Fibroblast of pulmonary artery (primary cell): ENCODE measurements at regions not wholly inside any gene's neighbourhood (a gene's known extent, or its start where the extent isn't known, plus 50 kb on each side); places are given as distances from the start of the nearest gene placed in this dataset.
"Not testable (repeated sequence)": the region's sequence is repeated elsewhere in the genome, so short reads cannot be mapped to it uniquely, and the experiment has no call there.

Source experiments
- DNase-seq: peaks from one replicate; pipeline ENCODE4 v3.0.0-alpha.2; 2010; ENCODE audit warnings: low read depth
- H3K4me3 ChIP-seq: replicated peaks from 2 replicates; pipeline ENCODE4 v1.5.1; 2011; ENCODE audit warnings: low read depth, mild to moderate bottlenecking, control low read depth, low read length, moderate library complexity
- TF ChIP-seq, protein P1 (sequence below): IDR thresholded peaks from 2 replicates; pipeline ENCODE4 v1.5.1; 2011; ENCODE audit warnings: mild to moderate bottlenecking, control low read depth, low read length, inconsistent platforms; ENCODE audit errors: missing control alignments

DNA sequence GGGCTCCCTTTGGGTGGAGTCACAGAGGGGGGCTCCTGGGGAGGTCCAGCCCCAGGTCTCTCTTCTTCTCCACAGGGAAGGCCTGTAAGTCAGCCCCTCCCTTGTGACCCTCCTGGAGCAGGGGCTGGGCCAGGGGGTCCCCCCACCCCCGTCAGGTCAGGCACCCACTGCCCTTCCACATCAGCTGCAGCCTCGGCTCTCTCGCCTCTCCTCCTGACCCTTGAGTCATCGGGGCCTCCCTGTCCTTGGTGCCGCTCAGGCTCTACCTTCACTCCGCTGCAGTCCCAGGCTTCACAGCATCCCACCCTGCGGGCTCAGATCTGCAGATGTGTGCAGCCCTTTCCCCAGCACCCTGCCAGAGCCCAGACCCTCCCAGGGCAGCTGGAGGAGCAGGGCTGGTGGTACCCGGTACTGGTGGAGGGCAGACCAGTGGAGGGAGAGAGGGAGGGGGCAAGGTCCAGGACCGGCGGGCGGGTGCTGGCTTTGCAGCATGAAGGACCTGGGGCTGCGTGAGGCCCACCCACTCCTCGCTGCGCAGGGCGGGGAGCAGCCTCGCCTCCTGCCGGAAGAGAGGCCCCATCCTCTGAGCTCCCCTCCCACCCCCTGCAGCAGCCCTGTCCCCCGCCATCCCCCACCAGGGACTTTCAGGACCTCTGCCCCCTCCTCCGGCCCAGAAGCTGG lies 117.1 kb downstream of the FAM53A start:
- H3K4me3 ChIP-seq: no peak overlapping the region
- DNase-seq: no peak
- TF ChIP-seq, protein P1, sequence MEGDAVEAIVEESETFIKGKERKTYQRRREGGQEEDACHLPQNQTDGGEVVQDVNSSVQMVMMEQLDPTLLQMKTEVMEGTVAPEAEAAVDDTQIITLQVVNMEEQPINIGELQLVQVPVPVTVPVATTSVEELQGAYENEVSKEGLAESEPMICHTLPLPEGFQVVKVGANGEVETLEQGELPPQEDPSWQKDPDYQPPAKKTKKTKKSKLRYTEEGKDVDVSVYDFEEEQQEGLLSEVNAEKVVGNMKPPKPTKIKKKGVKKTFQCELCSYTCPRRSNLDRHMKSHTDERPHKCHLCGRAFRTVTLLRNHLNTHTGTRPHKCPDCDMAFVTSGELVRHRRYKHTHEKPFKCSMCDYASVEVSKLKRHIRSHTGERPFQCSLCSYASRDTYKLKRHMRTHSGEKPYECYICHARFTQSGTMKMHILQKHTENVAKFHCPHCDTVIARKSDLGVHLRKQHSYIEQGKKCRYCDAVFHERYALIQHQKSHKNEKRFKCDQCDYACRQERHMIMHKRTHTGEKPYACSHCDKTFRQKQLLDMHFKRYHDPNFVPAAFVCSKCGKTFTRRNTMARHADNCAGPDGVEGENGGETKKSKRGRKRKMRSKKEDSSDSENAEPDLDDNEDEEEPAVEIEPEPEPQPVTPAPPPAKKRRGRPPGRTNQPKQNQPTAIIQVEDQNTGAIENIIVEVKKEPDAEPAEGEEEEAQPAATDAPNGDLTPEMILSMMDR: no peak

DNA sequence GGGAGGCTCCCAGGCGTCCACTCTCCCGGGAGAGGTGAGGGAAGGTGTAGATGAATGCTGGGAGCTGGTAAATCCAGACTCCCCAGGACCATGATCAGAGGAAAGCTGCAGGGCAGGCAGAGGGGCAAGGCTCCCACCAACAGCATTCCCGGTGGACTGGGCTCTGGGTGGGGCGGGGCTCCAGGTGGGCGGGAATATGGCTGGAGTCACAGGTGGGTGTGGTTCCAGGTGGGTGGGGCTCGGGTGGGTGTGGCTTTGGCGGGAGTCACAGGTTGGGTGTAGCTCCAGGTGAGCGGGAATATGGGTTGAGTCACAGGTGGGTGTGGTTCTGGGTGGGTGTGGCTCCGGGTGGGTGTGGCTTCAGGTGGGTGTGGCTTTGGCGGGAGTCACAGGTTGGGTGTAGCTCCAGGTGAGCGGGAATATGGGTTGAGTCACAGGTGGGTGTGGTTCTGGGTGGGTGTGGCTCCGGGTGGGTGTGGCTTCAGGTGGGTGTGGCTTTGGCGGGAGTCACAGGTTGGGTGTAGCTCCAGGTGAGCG lies 117.7 kb downstream of the FAM53A start:
- not testable (repeated sequence) for H3K4me3 ChIP-seq, DNase-seq

DNA sequence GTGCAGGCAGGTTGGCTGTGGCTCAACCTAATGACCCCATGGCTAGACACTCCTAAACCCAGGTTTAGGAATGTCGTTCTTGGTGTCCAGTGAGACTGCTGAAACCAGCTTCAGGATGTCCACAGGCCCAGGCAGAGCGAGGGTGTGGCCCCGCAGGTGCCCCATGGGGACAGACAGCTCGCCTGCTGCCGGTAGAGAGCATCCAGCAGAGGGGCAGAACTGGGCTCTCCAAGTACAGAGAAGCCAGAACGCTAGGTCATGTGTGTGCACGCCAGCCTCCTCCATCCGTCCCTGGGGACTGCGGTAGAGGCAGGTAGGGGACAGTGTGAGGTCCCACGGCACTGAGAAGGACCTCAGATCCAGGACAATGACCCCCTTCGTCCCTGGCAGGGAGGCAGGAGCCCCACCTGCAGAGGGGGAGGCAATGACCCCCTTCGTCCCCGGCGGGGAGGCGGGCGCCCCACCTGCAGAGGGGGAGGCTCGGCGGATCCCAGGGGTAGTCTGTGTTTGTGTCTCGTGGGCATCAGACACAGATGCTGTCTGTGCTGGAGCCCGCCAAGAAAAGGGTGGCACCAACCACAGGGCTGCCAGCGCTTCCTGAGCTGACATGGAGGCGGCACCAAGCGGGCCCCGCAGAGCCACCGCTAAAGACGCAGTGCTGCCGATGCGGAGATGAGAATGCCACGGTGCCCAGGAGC lies 118.4 kb downstream of the FAM53A start:
- TF ChIP-seq, protein P1: no peak
- H3K4me3 ChIP-seq: no peak overlapping the region
- no peak for DNase-seq

DNA sequence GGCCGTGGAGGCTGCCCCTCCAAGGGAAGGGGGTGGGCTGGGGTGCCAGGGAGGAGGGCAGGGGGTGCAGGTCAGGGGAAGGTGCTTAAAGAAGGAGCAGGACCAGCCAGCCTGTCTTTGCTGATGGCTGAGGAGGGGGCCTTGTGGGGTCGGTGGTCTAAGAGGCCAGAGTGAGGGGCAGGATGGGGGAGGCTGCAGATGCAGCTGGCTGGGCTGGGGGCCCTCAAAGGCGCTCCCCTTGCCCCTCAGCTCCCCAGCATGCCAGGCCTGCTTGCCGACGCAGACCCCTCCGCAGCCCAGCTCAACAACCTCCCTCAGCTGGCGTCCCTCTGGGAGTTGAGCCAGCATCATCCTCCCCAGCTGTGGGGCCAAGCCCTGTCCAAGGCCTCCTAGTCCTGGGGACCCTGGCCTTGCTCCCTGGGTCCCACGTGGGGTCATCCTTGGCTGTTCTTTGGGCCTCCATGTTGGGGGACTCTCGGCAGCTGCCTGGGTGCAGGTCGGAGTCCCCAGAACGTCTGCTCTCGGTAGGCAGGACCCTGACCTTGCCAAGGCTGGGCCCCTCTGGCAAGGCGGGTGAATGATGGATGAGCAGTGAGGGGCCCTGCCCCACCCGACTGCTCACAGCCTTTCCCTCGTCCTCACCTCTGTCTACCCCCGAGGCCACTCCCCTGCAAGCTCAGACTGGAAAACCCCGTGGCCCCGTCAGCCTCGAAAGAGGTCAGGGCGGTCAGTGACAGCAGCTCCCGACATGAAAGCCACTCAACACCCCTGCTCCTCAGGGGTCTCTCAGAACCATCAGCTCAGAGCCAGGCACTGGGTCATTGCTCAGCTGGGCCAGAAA lies 119.4 kb downstream of the FAM53A start:
- TF ChIP-seq, protein P1: no peak
- no peak overlapping the region for H3K4me3 ChIP-seq
- DNase-seq: no peak

DNA sequence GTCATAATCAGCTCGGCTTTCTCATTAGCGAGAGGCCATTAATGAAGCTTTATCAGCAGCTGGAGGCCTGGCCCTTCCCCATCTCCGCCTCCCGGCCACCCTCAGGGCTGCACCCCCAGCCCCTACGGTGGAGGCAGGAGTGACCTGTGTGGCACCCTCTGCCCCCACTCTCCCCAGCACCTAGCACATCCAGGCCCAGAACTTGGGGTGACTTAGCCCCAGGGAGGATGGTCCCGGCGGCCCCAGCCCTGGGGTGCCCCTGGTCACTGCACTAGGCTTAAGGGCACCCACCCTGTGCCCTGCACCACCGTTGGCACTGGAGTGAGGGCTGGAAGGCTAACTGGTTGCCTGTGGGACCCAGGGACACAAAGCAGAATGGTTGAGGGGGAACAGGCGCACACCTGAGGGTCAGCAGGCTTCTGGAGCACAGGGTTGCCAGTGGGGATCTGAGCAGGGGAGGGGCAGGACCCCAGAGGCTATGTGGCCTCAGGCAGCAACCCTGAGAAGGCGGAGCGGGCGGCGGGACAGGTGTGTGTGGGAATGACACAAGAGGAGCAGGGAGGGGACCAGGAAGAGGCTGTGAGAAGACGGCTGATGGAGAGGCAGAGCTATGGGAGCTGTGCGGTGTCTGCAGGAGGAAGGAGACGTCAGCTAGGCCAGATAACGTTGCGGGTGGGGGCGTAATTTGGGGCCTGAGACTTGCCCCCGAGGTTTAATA lies 120.2 kb downstream of the FAM53A start:
- H3K4me3 ChIP-seq: no peak overlapping the region
- TF ChIP-seq, protein P1: no peak
- no peak for DNase-seq

DNA sequence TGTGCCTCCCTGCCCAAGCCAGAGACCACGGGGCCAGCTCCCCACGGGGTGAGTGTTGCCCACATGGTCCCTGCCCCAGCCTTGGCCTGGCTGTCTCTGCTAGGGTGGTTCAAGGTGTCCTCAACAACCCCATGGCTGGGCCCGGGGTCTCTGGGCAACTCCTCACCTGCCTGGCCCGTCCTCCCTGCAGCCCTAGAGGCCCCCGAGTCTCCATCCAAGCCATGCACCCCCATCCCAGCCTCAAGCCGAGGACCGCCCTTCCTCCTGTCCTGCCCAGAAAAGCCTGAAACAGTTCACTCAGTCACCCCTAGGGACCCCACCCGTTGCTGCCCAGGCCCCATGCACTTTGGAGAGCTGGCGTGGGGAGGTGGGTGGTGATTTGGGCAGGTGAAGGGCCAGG lies 120.9 kb downstream of the FAM53A start:
- TF ChIP-seq, protein P1: no peak
- no peak overlapping the region for H3K4me3 ChIP-seq
- no peak for DNase-seq
